MM.1S (cell line): ENCODE measurements at regions not wholly inside any gene's neighbourhood (a gene's known extent, or its start where the extent isn't known, plus 50 kb on each side); places are given as distances from the start of the nearest gene placed in this dataset.

Source experiments
- DNase-seq: peaks from one replicate; pipeline ENCODE4 v3.0.0-alpha.2; 2015
- H2AFZ ChIP-seq: fragments of 300-600 bp; sonication (generic); 2 replicates; pipeline ENCODE4 v1.6.0; 2016; ENCODE audit warnings: antibody characterized with exemption, low read length
- H3F3A ChIP-seq: fragments of 300-600 bp; sonication (generic); 2 replicates; pipeline ENCODE4 v1.6.1; 2016; ENCODE audit warnings: mild to moderate bottlenecking, antibody characterized with exemption, low read length, moderate library complexity, mixed read lengths; ENCODE audit not compliant: insufficient read depth
- H3K27ac ChIP-seq: fragments of 300-600 bp; sonication (generic); 2 replicates; pipeline ENCODE4 v1.5.1; 2016; ENCODE audit warnings: mild to moderate bottlenecking, low read length
- H3K27me3 ChIP-seq: fragments of 300-600 bp; sonication (generic); replicated peaks from 2 replicates; pipeline ENCODE4 v1.6.0; 2016; ENCODE audit warnings: low read length; ENCODE audit not compliant: insufficient read depth
- H3K36me3 ChIP-seq: fragments of 300-600 bp; sonication (generic); replicated peaks from 2 replicates; pipeline ENCODE4 v1.6.1; 2016; ENCODE audit warnings: mild to moderate bottlenecking, low read length, mixed read lengths; ENCODE audit not compliant: insufficient read depth
- H3K4me1 ChIP-seq: fragments of 300-600 bp; sonication (generic); 2 replicates; pipeline ENCODE4 v1.6.1; 2016; ENCODE audit warnings: low read length, mixed read lengths
- H3K4me2 ChIP-seq: fragments of 300-600 bp; sonication (generic); 2 replicates; pipeline ENCODE4 v1.6.0; 2016; ENCODE audit warnings: low read depth, low read length
- H3K4me3 ChIP-seq: fragments of 300-600 bp; sonication (generic); 2 replicates; pipeline ENCODE4 v1.5.1; 2016; ENCODE audit warnings: low read length, mixed read lengths
- H3K79me2 ChIP-seq: fragments of 300-600 bp; sonication (generic); 2 replicates; pipeline ENCODE4 v1.6.1; 2016; ENCODE audit warnings: mixed run types, low read length, mixed read lengths
- H3K9ac ChIP-seq: fragments of 300-600 bp; sonication (generic); 2 replicates; pipeline ENCODE4 v1.6.1; 2016; ENCODE audit warnings: low read length, mixed read lengths
- H3K9me2 ChIP-seq: fragments of 300-600 bp; sonication (generic); replicated peaks from 2 replicates; pipeline ENCODE4 v1.6.1; 2016; ENCODE audit warnings: mild to moderate bottlenecking, low read length, mixed read lengths; ENCODE audit not compliant: insufficient read depth
- H3K9me3 ChIP-seq: fragments of 300-600 bp; sonication (generic); replicated peaks from 2 replicates; pipeline ENCODE4 v1.6.1; 2016; ENCODE audit warnings: mild to moderate bottlenecking, low read length, mixed read lengths; ENCODE audit not compliant: insufficient read depth
- H4K20me1 ChIP-seq: fragments of 300-600 bp; sonication (generic); 2 replicates; pipeline ENCODE4 v1.6.1; 2016; ENCODE audit warnings: mild to moderate bottlenecking, low read length, moderate library complexity, mixed read lengths; ENCODE audit not compliant: insufficient read depth
- CTCF ChIP-seq: fragments of 300-600 bp; sonication (generic); IDR thresholded peaks from 2 replicates; pipeline ENCODE4 v1.5.1; 2016; ENCODE audit warnings: antibody characterized with exemption, low read length, mixed read lengths
- EZH2 ChIP-seq: fragments of 300-600 bp; sonication (generic); optimal IDR thresholded peaks from 2 replicates; pipeline ENCODE3; 2017; ENCODE audit warnings: low read depth, mild to moderate bottlenecking, antibody characterized with exemption, low read length, mixed read lengths
- EZH2phosphoT487 ChIP-seq: fragments of 300-600 bp; sonication (generic); IDR thresholded peaks from 2 replicates; pipeline ENCODE4 v1.6.1; 2018; ENCODE audit warnings: antibody characterized with exemption, low read length

- Histone ChIP-seq H4K20me1 (no peaks in the 10 kb centered on the region), H3K36me3 (no peaks in the 10 kb centered on the region), H3K27me3 (no peaks in the 10 kb centered on the region), H3K4me3 (no peak overlapping the region), H2AFZ (no peak overlapping the region), H3K79me2 (no peaks in the 10 kb centered on the region), H3K4me2 (no peak overlapping the region), H3K9me2 (no peaks in the 10 kb centered on the region), H3F3A (no peaks in the 10 kb centered on the region), H3K9me3 (no peaks in the 10 kb centered on the region), H3K9ac (no peak overlapping the region), H3K4me1 (no peaks in the 10 kb centered on the region), H3K27ac (no peak overlapping the region)
- DNase-seq: no peak
- no peak for TF ChIP-seq EZH2phosphoT487
- TF ChIP-seq EZH2: no peak
- TF ChIP-seq CTCF: no peak
These were observed 266.7 kb upstream of the ATP10A start for GRCh38 chr15:26129852-26130251.

- no peak overlapping the region for H3K9ac ChIP-seq
- no peak overlapping the region for H3K27ac ChIP-seq
- no peaks in the 10 kb centered on the region for H3K9me3 ChIP-seq
- no peak overlapping the region for H3K4me3 ChIP-seq
- no peaks in the 10 kb centered on the region for H3K36me3 ChIP-seq
- no peaks in the 10 kb centered on the region for H4K20me1 ChIP-seq
- H3F3A ChIP-seq: no peaks in the 10 kb centered on the region
- no peak overlapping the region for H3K4me2 ChIP-seq
- no peaks in the 10 kb centered on the region for H3K9me2 ChIP-seq
- TF ChIP-seq EZH2phosphoT487 (no peak), EZH2 (no peak), CTCF (no peak)
- no peaks in the 10 kb centered on the region for H3K27me3 ChIP-seq
- H3K4me1 ChIP-seq: no peaks in the 10 kb centered on the region
- no peak for DNase-seq
- H3K79me2 ChIP-seq: no peaks in the 10 kb centered on the region
- H2AFZ ChIP-seq: no peak overlapping the region
These were observed 265.5 kb upstream of the ATP10A start for GRCh38 chr15:26128611-26129140.

GRCh38 chr15:26126819-26127387 is 263.8 kb upstream of the ATP10A start:
- H4K20me1 ChIP-seq: no peaks in the 10 kb centered on the region
- H3K27me3 ChIP-seq: no peaks in the 10 kb centered on the region
- no peak for DNase-seq
- no peak overlapping the region for H3K4me3 ChIP-seq
- no peaks in the 10 kb centered on the region for H3K79me2 ChIP-seq
- no peaks in the 10 kb centered on the region for H3K4me1 ChIP-seq
- no peak overlapping the region for H3K4me2 ChIP-seq
- H2AFZ ChIP-seq: no peak overlapping the region
- H3K9me2 ChIP-seq: no peaks in the 10 kb centered on the region
- no peak overlapping the region for H3K27ac ChIP-seq
- H3F3A ChIP-seq: no peaks in the 10 kb centered on the region
- no peaks in the 10 kb centered on the region for H3K9me3 ChIP-seq
- no peak for TF ChIP-seq EZH2phosphoT487
- no peak for TF ChIP-seq EZH2
- no peak for TF ChIP-seq CTCF
- H3K9ac ChIP-seq: no peak overlapping the region
- no peaks in the 10 kb centered on the region for H3K36me3 ChIP-seq
